ENCODE measurements at regions not wholly inside any gene's neighbourhood (a gene's known extent, or its start where the extent isn't known, plus 50 kb on each side); places are given as distances from the start of the nearest gene placed in this dataset.

DNA sequence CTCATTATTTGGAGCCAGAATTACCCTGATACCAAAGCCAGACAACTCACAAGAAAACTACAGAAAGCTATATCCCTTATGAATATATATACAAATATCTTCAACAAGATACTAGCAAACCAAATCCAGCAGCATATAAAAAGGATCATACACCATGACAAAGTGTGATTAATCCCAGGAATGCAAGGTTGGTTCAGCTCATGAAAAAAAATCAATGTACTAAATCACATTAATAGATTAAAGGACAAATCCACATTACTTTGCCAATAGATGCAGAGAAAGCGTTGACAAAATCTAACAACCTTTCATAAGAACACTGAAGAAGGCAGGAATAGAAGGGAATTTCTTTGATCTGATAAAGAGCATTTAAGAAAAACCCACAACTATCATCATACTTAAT, 50.4 kb upstream of the TEAD1 start:
- no peak for TF ChIP-seq FOXP2 (optimal IDR thresholded peaks at IDR 0.05; ENCODE audit: control extremely low read depth, extremely low read length, insufficient read depth)
- no peak for TF ChIP-seq POLR2AphosphoS5 (IDR thresholded peaks at IDR 0.05; ENCODE audit: borderline replicate concordance, low read depth, low read length)
- no peak for TF ChIP-seq EZH2 (IDR thresholded peaks at IDR 0.05)
- Histone ChIP-seq H3K9ac (ENCODE audit: insufficient read length) (no peak overlapping the region), H3K9me3 (ENCODE audit: low read depth, low read length) (peaks cover 4% of the 10 kb centered on the region; the same call in 1 of the 2 replicates), H3K4me3 (no peak overlapping the region), H3K36me3 (ENCODE audit: insufficient read depth, low read length) (no peaks in the 10 kb centered on the region), H3K27ac (no peak overlapping the region)
- no peak for DNase-seq (ENCODE audit: low read depth, low spot score)
